ENCODE measurements at regions not wholly inside any gene's neighbourhood (a gene's known extent, or its start where the extent isn't known, plus 50 kb on each side); places are given as distances from the start of the nearest gene placed in this dataset.

DNA sequence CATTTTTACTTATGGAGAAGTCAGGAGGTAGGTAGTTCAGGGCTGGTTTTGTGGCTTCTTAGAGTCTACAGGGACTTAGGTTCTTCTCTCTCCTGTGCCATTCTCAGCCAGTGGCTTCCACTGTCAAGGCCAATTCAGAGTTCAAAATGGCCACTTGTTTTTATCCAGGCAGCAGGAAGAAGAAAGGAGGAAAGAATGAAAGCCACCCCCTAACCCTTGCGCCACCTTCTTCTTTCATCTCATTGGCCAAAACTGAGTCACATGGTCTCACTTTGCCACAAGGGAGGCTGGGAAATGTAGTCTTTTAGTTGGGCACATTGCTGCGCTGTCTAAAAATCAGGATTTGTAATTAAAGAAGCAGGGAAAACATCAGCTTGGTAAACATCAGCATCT is 60.8 kb upstream of the MED9 start (continued):
- TF ChIP-seq FOXO4 (CRISPR knock-in tag; IDR thresholded peaks at IDR 0.05), result no peak
- peak; percentile 90 for TF ChIP-seq HCFC1 (IDR thresholded peaks at IDR 0.05; ENCODE audit: low read depth, low read length)
- peak in 1 of 3 experiments; percentile 87 for TF ChIP-seq YY1 (IDR thresholded peaks at IDR 0.05; ENCODE audit: borderline replicate concordance in 1 of 3, control insufficient read depth in 1 of 3, extremely low read depth in 1 of 3, insufficient read depth in 3 of 3, insufficient read length in 1 of 3, insufficient replicate concordance in 2 of 3, low read depth in 1 of 3, low read length in 2 of 3)

DNA sequence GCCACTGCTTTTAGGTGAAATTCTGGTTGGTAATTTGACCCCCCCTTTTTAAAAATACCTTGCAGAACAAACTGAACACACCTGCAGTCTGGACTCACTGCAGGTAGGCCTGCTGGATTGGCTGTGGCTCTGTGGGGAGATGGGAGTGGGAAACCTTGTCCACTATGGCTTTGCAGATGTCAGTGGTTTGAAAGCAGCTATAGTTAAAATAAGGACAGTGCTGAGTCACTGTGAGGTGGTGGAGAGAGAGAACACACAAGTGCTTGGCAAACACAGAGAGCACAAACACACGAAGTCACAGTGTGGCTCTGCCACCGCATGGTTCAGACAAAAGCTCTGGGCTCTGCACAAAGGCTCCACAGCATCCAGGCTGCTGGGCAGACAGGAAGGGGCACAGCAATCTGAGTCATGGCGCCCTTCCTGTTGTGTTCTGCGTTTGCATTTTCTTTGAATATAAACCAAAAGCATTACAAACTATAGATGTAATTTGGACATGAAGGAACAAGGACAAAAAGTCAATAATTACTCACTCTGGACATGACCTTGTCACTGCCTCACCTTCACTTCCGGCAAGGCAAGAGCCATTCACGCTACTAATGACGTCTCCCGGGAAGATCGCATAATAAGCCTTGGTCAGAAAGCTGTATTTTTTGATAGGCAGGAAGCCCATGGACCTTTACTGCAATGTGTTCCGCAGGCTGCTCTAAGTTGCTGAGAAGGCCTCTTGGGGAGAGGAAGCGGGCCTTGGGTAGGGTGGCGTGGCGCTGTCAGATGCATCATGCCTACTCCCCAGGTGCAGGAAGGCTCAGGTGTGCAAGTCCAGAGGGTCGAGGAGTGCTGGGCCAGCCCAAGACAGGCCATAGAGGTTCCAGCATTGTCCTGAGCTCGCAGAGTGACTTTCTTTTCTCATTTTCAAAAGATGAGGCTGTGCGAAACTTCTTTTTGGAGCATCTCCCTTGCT is 60.1 kb upstream of the MED9 start:
- Histone ChIP-seq H3K36me3 (ENCODE audit: control insufficient read depth, insufficient read depth, low read length) (no peaks in the 10 kb centered on the region), H4K20me1 (replicated peaks; ENCODE audit: control insufficient read depth, insufficient read depth, low read length) (no peaks in the 10 kb centered on the region), H3K9ac (ENCODE audit: insufficient read depth in 1 of 2, low read depth in 2 of 2, low read length in 2 of 2) (0 out of 4 replicates have a peak overlapping the region, but pooled peaks of 1 of the 2 experiments have one; percentile 48), H3K27me3 (ENCODE audit: control insufficient read depth in 2 of 2, insufficient read depth in 2 of 2, low read length in 2 of 2) (peaks cover 0 to 4% of the 10 kb centered on the region in 2 experiments; a peak in 1 of 5 replicates), H3K4me1 (replicated peaks in 1 of 2; ENCODE audit: control insufficient read depth in 2 of 2, insufficient read depth in 2 of 2, low read length in 2 of 2) (peaks cover 14 to 43% of the 10 kb centered on the region in 2 experiments; a peak in 4 of 5 replicates), H3K9me1 (ENCODE audit: control insufficient read depth, insufficient read depth, low read length) (no peaks in the 10 kb centered on the region), H3K27ac (ENCODE audit: extremely low read depth, low read depth, low read length) (peak overlapping the region; percentile 67), H3K79me2 (ENCODE audit: control insufficient read depth, insufficient read depth, low read length) (no peaks in the 10 kb centered on the region), H3K4me2 (ENCODE audit: insufficient read depth, low read length) (peak overlapping the region; percentile 36; the same call in 1 of the 2 replicates), H2AFZ (ENCODE audit: low read depth, low read length) (peak overlapping the region; percentile 93), H3K9me3 (replicated peaks; ENCODE audit: control insufficient read depth, insufficient read depth, low read depth, low read length) (no peaks in the 10 kb centered on the region), H3K4me3 (no peak overlapping the region)
- in situ Hi-C loops (cut with MboI) (no loop called here), intact Hi-C loops (cut with micrococcal nuclease) (loop anchor here (1.0 kb wide), 1 partner anchor 15 kb away; no protein-coding TSS in a partner anchor)
- BruUV-seq (replicated peaks), result no TSS peak
- ChIA-PET CTCF (ENCODE audit: low intra/inter-chr PET ratio) (no interaction called here), POLR2A (interaction anchor here (0.6 kb wide), 1 partner anchor 98 kb away, joined by 4 read pairs; no protein-coding TSS in a partner anchor)
- WGBS (ENCODE audit: insufficient coverage, low coverage, missing lambda C conversion rate), result 79% methylated on average over 16 of the region's 16 CpGs
- peak in 3 of 4 experiments; percentile 12 to 40 (median 20) for DNase-seq (ENCODE audit: extremely low read depth in 1 of 4, low spot score in 3 of 4)
- no peak for FAIRE-seq
- ATAC-seq, result peak; percentile 24; the same call in 2 of the 3 replicates
- TF ChIP-seq NR4A1 (CRISPR knock-in tag; IDR thresholded peaks at IDR 0.05) (no peak), NR4A1 (tag; IDR thresholded peaks at IDR 0.05) (peak; percentile 84), C11orf30 (IDR thresholded peaks at IDR 0.05; ENCODE audit: low read depth) (peak; percentile 60), BCL6 (CRISPR knock-in tag; IDR thresholded peaks at IDR 0.05) (peak; percentile 46; the same call in 1 of the 2 replicates), PTTG1 (tag; IDR thresholded peaks at IDR 0.05; ENCODE audit: low read depth) (peak; percentile 59; the same call in 1 of the 2 replicates), MLX (CRISPR knock-in tag; conservative IDR thresholded peaks at IDR 0.05) (no peak), TEAD2 (tag; IDR thresholded peaks at IDR 0.05) (0 out of 2 replicates have a peak, but pooled peaks have one; percentile 12), ZNF586 (CRISPR knock-in tag; conservative IDR thresholded peaks at IDR 0.05) (no peak)
- TF ChIP-seq, protein P1, sequence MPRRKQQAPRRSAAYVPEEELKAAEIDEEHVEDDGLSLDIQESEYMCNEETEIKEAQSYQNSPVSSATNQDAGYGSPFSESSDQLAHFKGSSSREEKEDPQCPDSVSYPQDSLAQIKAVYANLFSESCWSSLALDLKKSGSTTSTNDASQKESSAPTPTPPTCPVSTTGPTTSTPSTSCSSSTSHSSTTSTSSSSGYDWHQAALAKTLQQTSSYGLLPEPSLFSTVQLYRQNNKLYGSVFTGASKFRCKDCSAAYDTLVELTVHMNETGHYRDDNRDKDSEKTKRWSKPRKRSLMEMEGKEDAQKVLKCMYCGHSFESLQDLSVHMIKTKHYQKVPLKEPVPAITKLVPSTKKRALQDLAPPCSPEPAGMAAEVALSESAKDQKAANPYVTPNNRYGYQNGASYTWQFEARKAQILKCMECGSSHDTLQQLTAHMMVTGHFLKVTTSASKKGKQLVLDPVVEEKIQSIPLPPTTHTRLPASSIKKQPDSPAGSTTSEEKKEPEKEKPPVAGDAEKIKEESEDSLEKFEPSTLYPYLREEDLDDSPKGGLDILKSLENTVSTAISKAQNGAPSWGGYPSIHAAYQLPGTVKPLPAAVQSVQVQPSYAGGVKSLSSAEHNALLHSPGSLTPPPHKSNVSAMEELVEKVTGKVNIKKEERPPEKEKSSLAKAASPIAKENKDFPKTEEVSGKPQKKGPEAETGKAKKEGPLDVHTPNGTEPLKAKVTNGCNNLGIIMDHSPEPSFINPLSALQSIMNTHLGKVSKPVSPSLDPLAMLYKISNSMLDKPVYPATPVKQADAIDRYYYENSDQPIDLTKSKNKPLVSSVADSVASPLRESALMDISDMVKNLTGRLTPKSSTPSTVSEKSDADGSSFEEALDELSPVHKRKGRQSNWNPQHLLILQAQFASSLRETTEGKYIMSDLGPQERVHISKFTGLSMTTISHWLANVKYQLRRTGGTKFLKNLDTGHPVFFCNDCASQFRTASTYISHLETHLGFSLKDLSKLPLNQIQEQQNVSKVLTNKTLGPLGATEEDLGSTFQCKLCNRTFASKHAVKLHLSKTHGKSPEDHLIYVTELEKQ (CRISPR knock-in tag; IDR thresholded peaks at IDR 0.05), result no peak
